ENCODE measurements at regions not wholly inside any gene's neighbourhood (a gene's known extent, or its start where the extent isn't known, plus 50 kb on each side); places are given as distances from the start of the nearest gene placed in this dataset.

- no peak for DNase-seq (ENCODE audit: low read depth)
These were observed 1061.7 kb upstream of the WWC1 start for GRCh38 chr5:167229751-167230150.

- no peak for DNase-seq (ENCODE audit: low read depth)
These were observed 1061.0 kb upstream of the WWC1 start for GRCh38 chr5:167230414-167230813.

DNA sequence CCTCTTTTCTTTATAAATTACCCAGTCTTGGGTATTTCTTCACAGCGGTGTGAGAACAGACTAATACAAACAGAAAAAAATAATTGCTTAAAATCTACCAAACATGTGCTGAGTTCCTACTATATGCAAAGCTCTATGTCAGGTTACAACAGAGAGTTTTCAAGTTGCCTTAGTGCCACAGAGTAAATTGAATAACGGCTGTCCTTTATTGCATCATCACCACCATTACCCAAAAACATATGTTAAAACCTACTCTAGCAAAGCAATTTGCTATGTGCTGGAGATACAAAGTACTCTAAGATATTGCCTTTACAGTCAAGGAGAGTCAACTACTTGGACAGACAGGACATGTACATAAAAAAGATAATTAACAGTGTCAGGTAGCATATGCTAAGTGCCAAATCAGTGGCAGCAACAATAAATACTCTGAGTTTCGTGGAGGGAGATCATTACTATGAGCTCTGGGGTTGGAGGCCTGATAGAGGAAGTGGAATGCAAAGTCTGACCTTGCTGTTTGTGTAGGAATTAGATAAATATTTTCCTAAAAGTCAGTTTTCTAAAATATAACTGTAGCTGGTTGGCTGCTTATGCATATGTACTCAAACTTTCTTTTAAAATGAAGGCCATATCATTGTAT is 1058.7 kb upstream of the WWC1 start:
- no peak for DNase-seq (ENCODE audit: low read depth)

DNA sequence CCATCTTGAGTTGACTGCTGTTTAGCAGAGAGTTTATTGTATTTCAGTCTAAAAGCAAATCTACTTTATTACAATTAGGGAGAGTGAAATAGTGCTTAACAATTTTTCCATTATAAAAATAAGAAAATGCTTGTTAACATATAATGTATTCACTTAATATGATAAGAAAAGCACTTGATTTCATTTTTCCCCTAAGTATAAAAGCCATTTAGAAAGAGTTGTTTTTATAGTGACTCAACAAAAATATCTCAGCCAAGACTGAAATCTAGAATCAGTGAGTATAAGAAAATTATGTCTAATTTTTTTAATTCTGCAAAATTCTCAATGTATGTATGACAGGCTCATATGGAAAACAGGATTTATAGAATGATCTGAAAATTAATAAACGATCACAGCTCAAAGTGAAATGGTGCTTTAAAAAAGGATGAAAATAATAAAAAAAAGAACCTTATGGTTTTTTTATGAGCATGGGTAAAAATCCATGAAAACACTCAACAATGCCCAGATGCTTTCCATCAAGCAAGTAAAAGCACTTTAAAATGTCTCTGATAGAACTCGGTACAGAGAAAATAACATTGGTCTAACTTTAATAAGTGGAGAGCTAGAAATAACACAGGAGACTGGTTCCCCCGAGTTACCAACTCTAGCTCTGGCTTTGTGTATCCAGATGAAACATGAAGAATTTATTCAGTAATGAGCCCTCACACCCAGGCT is 1057.8 kb upstream of the WWC1 start:
- no peak for DNase-seq (ENCODE audit: low read depth)

- DNase-seq (ENCODE audit: low read depth) = no peak
These were observed 1049.9 kb upstream of the WWC1 start for GRCh38 chr5:167241436-167242067.

DNA sequence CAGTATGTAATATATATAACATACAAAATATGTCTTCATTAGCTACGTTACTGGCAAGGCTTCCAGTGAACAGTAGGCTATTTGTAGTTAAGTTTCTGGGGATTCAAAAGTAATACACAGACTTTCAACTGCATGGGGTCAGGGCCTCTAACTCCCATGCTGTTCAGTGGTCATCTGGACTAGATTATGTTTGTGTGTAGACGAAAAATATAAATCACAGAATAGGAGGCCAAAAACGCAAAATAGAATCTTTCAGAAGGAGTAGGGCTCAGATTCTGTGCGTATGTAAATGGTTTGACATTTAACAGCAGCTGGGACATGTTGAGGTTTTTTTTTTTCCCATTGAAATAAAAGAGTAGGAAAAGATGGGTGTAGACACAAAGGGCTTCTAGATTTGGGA is 1048.7 kb upstream of the WWC1 start:
- DNase-seq (ENCODE audit: low read depth) = no peak

DNA sequence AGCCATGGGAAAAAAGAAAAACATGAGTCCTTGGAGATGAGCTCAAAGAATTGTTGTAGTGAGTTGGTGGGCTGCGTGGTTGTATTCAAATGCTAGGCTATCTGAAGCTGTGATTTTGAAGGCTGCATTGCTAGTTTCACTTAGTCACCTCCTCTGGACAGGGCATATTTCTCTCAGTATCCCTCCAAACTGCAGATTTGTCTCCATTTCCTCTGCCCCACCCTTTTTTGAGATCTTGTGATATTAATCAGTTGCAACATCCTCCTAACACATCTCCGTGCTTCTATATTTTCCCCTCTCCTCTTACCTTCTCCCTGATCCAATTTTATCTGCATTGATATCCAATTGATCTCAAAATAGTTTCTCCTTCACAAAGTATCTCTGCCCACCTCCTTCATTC is 1048.0 kb upstream of the WWC1 start:
- no peak for DNase-seq (ENCODE audit: low read depth)

DNA sequence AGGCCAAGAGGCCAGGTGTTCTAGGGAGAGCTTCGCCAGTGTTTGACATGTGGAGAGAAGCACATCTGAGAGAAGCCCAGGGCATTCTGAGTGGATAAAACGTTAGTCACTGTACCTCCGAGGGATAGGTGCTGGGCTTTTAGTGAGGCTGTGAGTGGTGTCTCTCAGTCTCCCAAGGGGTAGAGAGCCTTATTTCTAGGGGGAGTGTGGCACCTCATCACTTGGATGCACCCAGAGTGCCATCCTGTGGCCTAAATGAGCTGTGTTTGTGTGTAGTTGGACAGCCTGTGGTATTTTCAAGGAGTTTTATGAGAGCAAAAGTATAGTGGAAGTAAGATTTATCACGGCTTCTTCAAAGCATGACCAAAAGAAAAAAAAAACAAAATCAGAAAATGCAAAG is 1046.9 kb upstream of the WWC1 start:
- no peak for DNase-seq (ENCODE audit: low read depth)

GRCh38 chr5:167245868-167246267 is 1045.6 kb upstream of the WWC1 start:
- no peak for DNase-seq (ENCODE audit: low read depth)

GRCh38 chr5:167247816-167248215 is 1043.6 kb upstream of the WWC1 start:
- no peak for DNase-seq (ENCODE audit: low read depth)

DNA sequence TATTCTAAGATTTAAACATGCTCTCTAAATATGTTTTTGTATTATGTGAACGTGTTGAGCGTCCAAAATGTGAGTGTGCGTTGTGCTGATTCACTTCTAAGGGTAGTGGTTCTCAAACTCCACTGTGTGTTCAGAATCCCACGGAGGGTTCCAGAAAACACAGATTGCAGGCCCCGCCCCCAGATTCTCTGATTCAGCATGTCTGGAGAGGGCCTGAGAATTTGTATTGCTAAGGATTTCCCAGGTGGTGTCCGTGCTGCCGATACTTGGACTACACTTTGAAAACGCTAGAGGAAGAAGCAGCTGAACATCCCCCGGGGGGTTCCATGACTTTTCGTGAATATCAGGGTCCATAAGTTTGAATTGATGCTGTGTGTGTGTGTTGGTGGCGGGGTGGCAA is 1043.2 kb upstream of the WWC1 start:
- DNase-seq (ENCODE audit: low read depth) = no peak

DNA sequence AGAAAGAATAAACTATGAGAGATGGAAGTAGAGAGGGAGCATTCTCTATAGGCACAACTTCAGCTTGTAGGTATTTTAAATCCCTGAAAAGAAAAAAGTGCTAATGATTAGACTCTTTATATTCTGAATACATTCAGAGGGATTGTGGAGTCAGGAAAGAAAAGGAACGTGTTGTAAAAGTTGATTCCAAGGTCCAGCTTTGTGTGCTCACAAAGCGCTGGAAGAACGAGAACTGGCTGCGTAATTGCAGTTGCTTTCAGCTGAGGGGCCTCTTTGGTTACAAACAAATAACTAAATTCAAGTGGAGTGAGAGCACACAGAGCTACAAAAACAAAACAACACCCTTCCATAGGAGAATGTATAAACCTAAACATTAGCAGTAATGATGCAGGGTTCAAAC is 1040.4 kb upstream of the WWC1 start:
- no peak for DNase-seq (ENCODE audit: low read depth)

GRCh38 chr5:167254132-167254531 is 1037.3 kb upstream of the WWC1 start:
- no peak for DNase-seq (ENCODE audit: low read depth)

DNA sequence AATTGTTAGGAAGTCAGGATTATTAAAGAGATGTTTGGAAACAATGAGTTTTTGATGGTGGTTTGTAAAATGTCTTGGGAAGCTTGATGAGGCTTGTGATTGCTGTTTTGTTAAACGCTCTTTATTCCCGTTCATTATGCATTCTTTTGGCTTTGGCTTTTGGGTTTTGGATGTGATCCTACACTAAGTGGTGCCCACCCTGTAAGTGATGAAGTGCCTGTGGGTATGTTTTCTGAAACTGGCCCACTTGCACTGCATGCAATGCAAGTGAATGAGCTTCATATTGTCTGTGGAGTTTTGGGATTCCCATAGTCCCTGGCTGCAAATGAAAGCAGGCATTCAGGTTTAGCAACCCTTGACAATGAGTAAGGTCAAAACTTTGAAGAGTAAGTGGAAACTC is 1035.5 kb upstream of the WWC1 start:
- DNase-seq (ENCODE audit: low read depth) = no peak

DNA sequence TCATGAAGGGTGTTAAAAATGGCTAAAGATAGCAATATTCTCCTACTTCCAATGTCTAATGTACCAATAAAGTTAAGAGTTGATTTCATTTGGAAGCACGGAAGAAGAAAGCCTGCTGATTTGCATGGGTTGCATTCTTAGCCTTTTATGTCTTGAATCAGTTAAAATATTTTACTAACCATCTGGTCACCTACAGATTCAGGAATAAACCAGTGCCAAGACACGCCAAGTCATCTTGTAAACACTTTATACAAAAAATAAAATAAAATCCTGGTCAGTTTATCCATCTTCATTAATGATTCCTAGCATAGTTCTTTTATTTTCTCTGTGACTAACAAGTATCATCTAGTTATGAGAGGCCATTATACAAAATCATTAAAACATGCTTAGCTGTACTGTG is 1031.6 kb upstream of the WWC1 start:
- no peak for DNase-seq (ENCODE audit: low read depth)

GRCh38 chr5:167261309-167262100 is 1029.9 kb upstream of the WWC1 start:
- DNase-seq (ENCODE audit: low read depth) = no peak

DNA sequence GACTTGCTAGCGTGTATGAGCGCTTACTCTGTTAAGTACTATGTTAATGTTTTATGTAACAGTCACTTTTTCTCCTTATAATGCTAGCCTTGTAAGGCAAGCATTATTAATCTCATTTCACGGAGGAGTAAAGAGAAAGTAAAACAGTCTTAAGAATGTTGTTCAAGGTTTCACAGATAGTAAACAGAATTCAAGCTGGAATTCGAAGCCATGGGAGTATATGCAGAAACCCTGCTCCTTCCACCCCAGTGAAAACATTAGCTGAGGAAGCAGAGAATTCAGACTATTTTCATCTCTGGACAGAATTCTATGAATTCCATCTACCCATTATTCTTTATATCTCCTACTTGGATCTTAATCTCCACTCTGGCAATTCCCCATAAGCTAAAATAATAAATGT is 1028.3 kb upstream of the WWC1 start:
- no peak for DNase-seq (ENCODE audit: low read depth)

DNA sequence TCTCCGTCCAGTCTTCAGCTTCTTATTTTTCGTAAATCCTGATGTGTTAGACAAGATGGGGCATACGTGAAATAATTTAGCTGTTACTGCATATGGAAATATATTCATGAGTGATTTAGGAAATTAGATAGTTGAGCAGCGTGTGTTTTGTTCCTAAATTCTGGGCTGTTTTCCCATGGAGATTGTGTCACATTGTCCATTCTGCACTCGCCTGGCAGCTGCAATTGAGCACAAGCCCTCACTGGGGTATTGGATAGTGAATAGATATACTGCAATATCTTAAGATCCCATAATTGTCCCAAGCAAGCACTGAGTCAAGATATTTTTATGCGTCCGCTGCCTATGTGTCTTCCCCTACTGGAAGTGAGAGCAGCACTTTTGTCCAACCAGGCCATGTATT is 1027.1 kb upstream of the WWC1 start:
- DNase-seq (ENCODE audit: low read depth) = no peak

DNA sequence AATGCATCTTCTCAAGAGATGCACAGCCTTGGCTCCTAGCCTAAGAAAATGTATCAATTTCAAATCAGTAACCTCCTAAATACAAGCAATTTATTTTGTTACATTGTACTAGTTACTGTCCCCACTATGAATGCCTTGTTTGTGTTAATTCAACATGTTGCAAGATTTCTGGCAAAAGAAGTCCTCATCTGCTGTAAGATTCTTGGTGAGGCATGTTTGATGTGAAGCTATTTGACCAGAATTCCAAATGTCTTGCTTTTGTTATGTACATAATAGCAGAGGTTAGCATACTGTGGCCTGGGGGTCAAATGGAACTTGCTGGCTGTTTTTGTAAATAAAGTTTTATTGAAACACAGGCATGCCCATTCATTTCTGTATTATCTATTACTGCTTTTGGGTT is 1023.1 kb upstream of the WWC1 start:
- no peak for DNase-seq (ENCODE audit: low read depth)

DNA sequence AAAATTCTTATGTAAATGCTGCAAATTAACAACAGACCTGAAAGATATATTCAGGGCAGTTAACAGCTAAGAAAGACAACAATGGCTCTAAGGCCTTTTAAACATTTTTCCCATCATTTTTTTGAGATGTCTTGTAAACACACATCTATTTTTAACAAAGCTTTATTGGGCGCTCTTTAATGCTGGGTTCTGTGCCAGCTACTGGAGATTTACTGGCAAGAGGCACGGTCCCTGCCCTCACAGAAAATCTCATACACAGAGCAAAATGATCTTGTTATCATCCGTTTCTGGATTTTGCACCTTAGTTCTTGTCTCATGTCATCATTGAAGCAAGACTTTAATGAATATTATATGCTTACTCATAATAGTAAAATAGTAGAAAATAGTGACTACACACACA is 1022.3 kb upstream of the WWC1 start:
- no peak for DNase-seq (ENCODE audit: low read depth)

DNA sequence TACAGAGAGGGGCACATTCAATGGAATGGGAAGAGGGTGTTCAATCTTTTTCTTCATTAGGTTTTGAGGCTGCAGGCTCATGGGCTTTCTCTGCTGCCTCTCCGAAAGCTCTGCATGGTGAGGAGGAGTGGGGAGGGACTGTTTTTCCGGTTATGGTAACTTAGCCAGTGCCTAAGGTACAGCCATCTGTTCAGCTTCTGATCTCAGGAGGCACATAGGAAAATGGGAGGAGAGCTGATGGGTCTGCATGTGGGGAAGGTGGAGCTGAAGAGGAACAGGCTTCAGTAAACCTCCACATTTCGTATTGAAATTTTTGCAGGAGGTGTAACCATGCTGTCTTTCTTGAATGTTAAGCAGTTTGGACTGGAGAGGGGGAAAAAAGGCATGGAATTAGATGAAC is 1020.4 kb upstream of the WWC1 start:
- DNase-seq (ENCODE audit: low read depth) = no peak

- DNase-seq (ENCODE audit: low read depth) = no peak
These were observed 1019.9 kb upstream of the WWC1 start for GRCh38 chr5:167271511-167271910.

GRCh38 chr5:167280111-167280510 is 1011.3 kb upstream of the WWC1 start:
- no peak for DNase-seq (ENCODE audit: low read depth)
